Activated B cell treated with CpG ODN at 0.5 μM for 24 hours (primary cell): ENCODE measurements at regions not wholly inside any gene's neighbourhood (a gene's known extent, or its start where the extent isn't known, plus 50 kb on each side); places are given as distances from the start of the nearest gene placed in this dataset.
"Not testable (repeated sequence)": the region's sequence is repeated elsewhere in the genome, so short reads cannot be mapped to it uniquely, and the experiment has no call there.

Experiments used
- ATAC-seq: fragments of 200-7000 bp; cut with Tn5 transposase; one replicate; pipeline ENCODE4 v1.10.0; 2021; ENCODE audit warnings: low read depth, mild to moderate bottlenecking, moderate library complexity
- CTCF ChIA-PET: fragments of 350-600 bp; sonication (Branson Sonifier 250); formaldehyde crosslinking; loops from one replicate; lab custom pipeline; 2021; ENCODE audit warnings: antibody characterized with exemption; lab: Charles Lee
- POLR2A ChIA-PET: fragments of 350-600 bp; sonication (Branson Sonifier 250); formaldehyde crosslinking; loops from one replicate; lab custom pipeline; 2021; ENCODE audit warnings: antibody characterized with exemption; lab: Charles Lee
- DNase-seq: peaks from one replicate; pipeline ENCODE4 v3.0.0; 2022
- H3K27ac Mint-ChIP-seq: one replicate; pipeline ENCODE4 v1.8.0; 2020; ENCODE audit warnings: mixed read lengths
- H3K27me3 Mint-ChIP-seq: one replicate; pipeline ENCODE4 v1.8.0; 2021; ENCODE audit warnings: mixed read lengths
- H3K36me3 Mint-ChIP-seq: one replicate; pipeline ENCODE4 v1.8.0; 2021; ENCODE audit warnings: low read depth, mixed read lengths
- H3K4me1 Mint-ChIP-seq: one replicate; pipeline ENCODE4 v1.8.0; 2021; ENCODE audit warnings: mixed read lengths
- H3K4me3 Mint-ChIP-seq: one replicate; pipeline ENCODE4 v1.8.0; 2020; ENCODE audit warnings: mild to moderate bottlenecking, mixed read lengths
- H3K9me3 Mint-ChIP-seq: one replicate; pipeline ENCODE4 v1.8.0; 2020; ENCODE audit warnings: mixed read lengths
- CTCF ChIP-seq: fragments of 200-600 bp; IDR thresholded peaks from one replicate; pipeline ENCODE4 v1.8.0; 2022; ENCODE audit warnings: antibody characterized with exemption, mild to moderate bottlenecking
- intact Hi-C: fragments of 100-400 bp; cut with micrococcal nuclease; formaldehyde crosslinking; loops from one replicate; pipeline ENCODE4 v1.15.1; 2024

- Mint-ChIP-seq H3K9me3 (no peaks in the 10 kb centered on the region), H3K4me1 (no peaks in the 10 kb centered on the region), H3K27ac (no peak overlapping the region), H3K4me3 (no peak overlapping the region), H3K27me3 (no peaks in the 10 kb centered on the region), H3K36me3 (no peaks in the 10 kb centered on the region)
- ChIA-PET POLR2A (no interaction called here), CTCF (interaction anchor here (0.6 kb wide), 1 partner anchor 32 kb away, joined by 4 read pairs; no protein-coding TSS in a partner anchor)
- TF ChIP-seq CTCF = no peak
- intact Hi-C loops = loop anchor here (2.0 to 10.0 kb wide), 2 partner anchors 361 to 449 kb away; no protein-coding TSS in a partner anchor
- no peak for DNase-seq
- ATAC-seq = no peak
Measured at GRCh38 chr3:75193797-75194196, 470.3 kb upstream of the FRG2C start.

GRCh38 chr3:75214332-75214731 lies 449.8 kb upstream of the FRG2C start:
- H3K27ac Mint-ChIP-seq, H3K4me3 Mint-ChIP-seq, H3K4me1 Mint-ChIP-seq, DNase-seq, ATAC-seq, H3K27me3 Mint-ChIP-seq, intact Hi-C loops, H3K36me3 Mint-ChIP-seq, POLR2A ChIA-PET, H3K9me3 Mint-ChIP-seq, CTCF ChIA-PET: not testable (repeated sequence)

GRCh38 chr3:75218577-75218976 lies 445.6 kb upstream of the FRG2C start:
- no peaks in the 10 kb centered on the region for H3K4me1 Mint-ChIP-seq
- POLR2A ChIA-PET = no interaction called here
- H3K27ac Mint-ChIP-seq = no peak overlapping the region
- no peak for TF ChIP-seq CTCF
- intact Hi-C loops = no loop called here
- CTCF ChIA-PET = no interaction called here
- no peaks in the 10 kb centered on the region for H3K27me3 Mint-ChIP-seq
- no peak for DNase-seq
- ATAC-seq = no peak
- no peak overlapping the region for H3K4me3 Mint-ChIP-seq
- no peaks in the 10 kb centered on the region for H3K36me3 Mint-ChIP-seq
- no peaks in the 10 kb centered on the region for H3K9me3 Mint-ChIP-seq

GRCh38 chr3:75220932-75221331 lies 443.2 kb upstream of the FRG2C start:
- Mint-ChIP-seq H3K36me3 (no peaks in the 10 kb centered on the region), H3K4me3 (no peak overlapping the region), H3K27me3 (no peaks in the 10 kb centered on the region), H3K9me3 (no peaks in the 10 kb centered on the region), H3K27ac (no peak overlapping the region), H3K4me1 (no peaks in the 10 kb centered on the region)
- DNase-seq = no peak
- POLR2A ChIA-PET = no interaction called here
- no peak for ATAC-seq
- CTCF ChIA-PET = no interaction called here
- intact Hi-C loops = no loop called here
- no peak for TF ChIP-seq CTCF

GRCh38 chr3:75224412-75224811 lies 439.7 kb upstream of the FRG2C start:
- Mint-ChIP-seq H3K9me3 (no peaks in the 10 kb centered on the region), H3K27ac (no peak overlapping the region), H3K36me3 (no peaks in the 10 kb centered on the region), H3K4me3 (no peak overlapping the region), H3K27me3 (no peaks in the 10 kb centered on the region), H3K4me1 (no peaks in the 10 kb centered on the region)
- ATAC-seq (no peak), DNase-seq (no peak)
- CTCF ChIA-PET = no interaction called here
- POLR2A ChIA-PET = no interaction called here
- intact Hi-C loops = no loop called here
- TF ChIP-seq CTCF = no peak

- ATAC-seq = no peak
- no peaks in the 10 kb centered on the region for H3K9me3 Mint-ChIP-seq
- no peak for DNase-seq
- no peak for TF ChIP-seq CTCF
- no peak overlapping the region for H3K4me3 Mint-ChIP-seq
- intact Hi-C loops = no loop called here
- H3K4me1 Mint-ChIP-seq = no peaks in the 10 kb centered on the region
- no peaks in the 10 kb centered on the region for H3K36me3 Mint-ChIP-seq
- CTCF ChIA-PET = no interaction called here
- POLR2A ChIA-PET = no interaction called here
- H3K27ac Mint-ChIP-seq = no peak overlapping the region
- H3K27me3 Mint-ChIP-seq = no peaks in the 10 kb centered on the region
Measured at GRCh38 chr3:75232216-75232615, 431.9 kb upstream of the FRG2C start.
